Activated CD4-positive, alpha-beta T cell treated with anti-CD3 and anti-CD28 coated beads, Interleukin-2, amount 10 ng/mL, durations not matched to agents 24 days and 14 days (primary cell): ENCODE measurements at regions not wholly inside any gene's neighbourhood (a gene's known extent, or its start where the extent isn't known, plus 50 kb on each side); places are given as distances from the start of the nearest gene placed in this dataset.
"Not testable (repeated sequence)": the region's sequence is repeated elsewhere in the genome, so short reads cannot be mapped to it uniquely, and the experiment has no call there.

ENCODE experiments used
- DNase-seq: peaks from one replicate; pipeline ENCODE4 v3.0.0; 2022
- H3K27ac Mint-ChIP-seq: one replicate; pipeline ENCODE4 v1.8.0; 2022; ENCODE audit warnings: mild to moderate bottlenecking, mixed read lengths
- H3K27me3 Mint-ChIP-seq: one replicate; pipeline ENCODE4 v1.8.0; 2022; ENCODE audit warnings: mixed read lengths
- H3K36me3 Mint-ChIP-seq: one replicate; pipeline ENCODE4 v1.8.0; 2022; ENCODE audit warnings: low read depth, mild to moderate bottlenecking, mixed read lengths
- H3K4me1 Mint-ChIP-seq: one replicate; pipeline ENCODE4 v1.8.0; 2021; ENCODE audit warnings: mixed read lengths
- H3K4me3 Mint-ChIP-seq: one replicate; pipeline ENCODE4 v1.8.0; 2022; ENCODE audit warnings: mild to moderate bottlenecking, moderate library complexity, mixed read lengths
- H3K9me3 Mint-ChIP-seq: one replicate; pipeline ENCODE4 v1.8.0; 2021; ENCODE audit warnings: mixed read lengths
- intact Hi-C: fragments of 100-400 bp; cut with micrococcal nuclease; formaldehyde crosslinking; loops from one replicate; pipeline ENCODE4 v1.15.1; 2023

DNA sequence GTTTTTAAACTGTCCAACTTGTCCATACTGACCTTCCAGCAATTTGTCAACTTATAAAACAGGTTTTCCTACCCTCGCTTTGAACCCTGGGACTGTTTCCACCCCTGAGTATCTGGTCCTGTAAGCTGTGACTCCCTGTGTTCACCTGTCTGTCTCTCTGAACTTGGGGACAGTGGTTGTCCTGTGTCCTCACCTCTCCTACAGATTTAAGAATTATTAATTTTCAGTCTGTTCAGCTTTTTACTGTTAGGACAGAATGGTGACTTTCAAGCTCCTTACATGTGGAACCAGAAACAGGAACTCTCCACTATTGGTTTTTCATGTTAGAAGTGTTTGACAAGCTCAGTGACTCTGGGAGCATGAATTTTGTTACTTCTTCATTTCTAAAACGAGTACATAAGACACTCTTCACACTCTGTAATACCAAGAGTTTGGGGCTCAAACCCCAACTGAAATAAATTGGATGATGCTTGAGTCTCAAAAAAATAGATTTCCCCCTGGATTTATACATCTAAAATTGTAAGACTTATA is 713.9 kb downstream of the COL12A1 start:
- no peak for DNase-seq
- Mint-ChIP-seq H3K9me3 (peaks cover 6% of the 10 kb centered on the region), H3K4me3 (no peak overlapping the region), H3K36me3 (no peaks in the 10 kb centered on the region), H3K27me3 (no peaks in the 10 kb centered on the region), H3K4me1 (no peaks in the 10 kb centered on the region), H3K27ac (no peak overlapping the region)
- intact Hi-C loops = no loop called here

- H3K27me3 Mint-ChIP-seq, DNase-seq, H3K4me3 Mint-ChIP-seq, H3K4me1 Mint-ChIP-seq, intact Hi-C loops, H3K27ac Mint-ChIP-seq, H3K36me3 Mint-ChIP-seq, H3K9me3 Mint-ChIP-seq: not testable (repeated sequence)
Observed at GRCh38 chr6:74488726-74489125, 717.1 kb downstream of the COL12A1 start.

DNA sequence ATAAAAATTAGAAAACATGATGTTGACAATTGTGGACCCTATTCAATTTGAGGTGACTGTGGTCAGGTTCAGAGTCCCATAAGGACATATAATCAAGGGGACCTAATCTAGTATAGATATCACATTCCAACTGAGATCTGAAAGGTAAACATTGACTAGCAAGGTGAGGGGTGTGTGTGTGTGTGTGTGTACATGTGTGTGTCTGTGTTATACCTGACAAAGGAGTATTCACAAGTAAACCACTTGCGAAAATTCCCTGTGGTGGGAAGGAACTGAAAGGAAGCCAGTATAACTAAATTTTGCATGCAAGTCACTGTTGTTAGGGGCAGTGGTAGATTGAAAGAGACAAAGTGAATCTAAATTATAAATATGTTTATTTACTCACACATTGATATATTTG is 723.7 kb downstream of the COL12A1 start:
- intact Hi-C loops = no loop called here
- no peak overlapping the region for H3K4me3 Mint-ChIP-seq

GRCh38 chr6:74480561-74480960 is 725.3 kb downstream of the COL12A1 start:
- Mint-ChIP-seq H3K4me1 (no peaks in the 10 kb centered on the region), H3K9me3 (no peaks in the 10 kb centered on the region), H3K4me3 (no peak overlapping the region), H3K27ac (no peak overlapping the region), H3K27me3 (no peaks in the 10 kb centered on the region), H3K36me3 (no peaks in the 10 kb centered on the region)
- intact Hi-C loops = no loop called here
- DNase-seq = no peak

More for the DNA sequence above, 723.7 kb downstream of the COL12A1 start:
- Mint-ChIP-seq H3K27ac (no peak overlapping the region), H3K27me3 (no peaks in the 10 kb centered on the region), H3K36me3 (no peaks in the 10 kb centered on the region), H3K4me1 (no peaks in the 10 kb centered on the region), H3K9me3 (no peaks in the 10 kb centered on the region)
- no peak for DNase-seq

DNA sequence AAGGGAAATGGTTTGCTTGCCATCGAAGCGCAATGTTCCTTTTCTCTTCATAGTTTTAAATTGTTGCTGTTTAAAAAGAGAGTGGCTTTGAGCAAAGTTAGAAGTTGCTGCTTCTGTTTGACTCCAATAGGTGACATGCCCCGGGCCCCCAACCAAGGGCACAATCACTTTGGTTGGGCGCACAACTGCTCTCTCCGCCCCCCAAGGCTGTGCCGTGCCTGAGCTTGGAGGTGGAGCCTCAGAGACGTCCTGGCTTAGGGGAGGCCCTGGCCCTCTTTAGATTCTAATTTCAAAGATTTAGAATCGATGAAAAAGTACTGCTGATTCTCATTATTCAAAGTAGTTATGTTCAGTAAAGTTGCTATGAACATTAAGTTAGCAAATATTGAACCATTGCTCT is 725.9 kb downstream of the COL12A1 start:
- Mint-ChIP-seq H3K27me3 (no peaks in the 10 kb centered on the region), H3K9me3 (no peaks in the 10 kb centered on the region), H3K4me1 (no peaks in the 10 kb centered on the region), H3K36me3 (no peaks in the 10 kb centered on the region), H3K4me3 (no peak overlapping the region), H3K27ac (no peak overlapping the region)
- no peak for DNase-seq
- intact Hi-C loops = no loop called here

GRCh38 chr6:74479420-74479819 is 726.4 kb downstream of the COL12A1 start:
- no peak for DNase-seq
- Mint-ChIP-seq H3K4me1 (no peaks in the 10 kb centered on the region), H3K27ac (no peak overlapping the region), H3K27me3 (no peaks in the 10 kb centered on the region), H3K36me3 (no peaks in the 10 kb centered on the region), H3K4me3 (no peak overlapping the region), H3K9me3 (no peaks in the 10 kb centered on the region)
- intact Hi-C loops = no loop called here

DNA sequence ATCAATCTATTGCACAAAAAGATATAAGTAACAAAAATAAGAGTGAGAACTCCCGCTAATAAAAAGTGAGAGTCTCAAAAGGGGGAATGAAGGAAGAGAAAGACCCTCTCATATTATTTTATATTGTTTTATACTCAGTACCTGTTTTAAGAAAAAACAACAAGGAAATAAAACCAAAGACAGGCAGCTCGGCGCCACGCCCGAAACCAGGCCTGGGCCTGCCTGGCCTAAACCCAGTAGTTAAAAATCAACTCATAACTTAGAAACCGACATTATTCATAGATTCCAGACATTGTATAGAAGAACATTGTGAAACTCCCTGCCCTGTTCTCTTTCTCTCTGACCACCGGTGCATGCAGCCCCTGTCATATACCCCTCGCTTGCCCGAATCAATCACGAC is 731.8 kb downstream of the COL12A1 start:
- intact Hi-C loops, H3K27ac Mint-ChIP-seq, H3K36me3 Mint-ChIP-seq, DNase-seq, H3K4me1 Mint-ChIP-seq, H3K9me3 Mint-ChIP-seq, H3K4me3 Mint-ChIP-seq, H3K27me3 Mint-ChIP-seq: not testable (repeated sequence)

GRCh38 chr6:74468552-74468951 is 737.3 kb downstream of the COL12A1 start:
- H3K36me3 Mint-ChIP-seq, DNase-seq, H3K4me1 Mint-ChIP-seq, intact Hi-C loops, H3K27ac Mint-ChIP-seq, H3K27me3 Mint-ChIP-seq, H3K4me3 Mint-ChIP-seq: not testable (repeated sequence)
- H3K9me3 Mint-ChIP-seq = peaks cover 13% of the 10 kb centered on the region

DNA sequence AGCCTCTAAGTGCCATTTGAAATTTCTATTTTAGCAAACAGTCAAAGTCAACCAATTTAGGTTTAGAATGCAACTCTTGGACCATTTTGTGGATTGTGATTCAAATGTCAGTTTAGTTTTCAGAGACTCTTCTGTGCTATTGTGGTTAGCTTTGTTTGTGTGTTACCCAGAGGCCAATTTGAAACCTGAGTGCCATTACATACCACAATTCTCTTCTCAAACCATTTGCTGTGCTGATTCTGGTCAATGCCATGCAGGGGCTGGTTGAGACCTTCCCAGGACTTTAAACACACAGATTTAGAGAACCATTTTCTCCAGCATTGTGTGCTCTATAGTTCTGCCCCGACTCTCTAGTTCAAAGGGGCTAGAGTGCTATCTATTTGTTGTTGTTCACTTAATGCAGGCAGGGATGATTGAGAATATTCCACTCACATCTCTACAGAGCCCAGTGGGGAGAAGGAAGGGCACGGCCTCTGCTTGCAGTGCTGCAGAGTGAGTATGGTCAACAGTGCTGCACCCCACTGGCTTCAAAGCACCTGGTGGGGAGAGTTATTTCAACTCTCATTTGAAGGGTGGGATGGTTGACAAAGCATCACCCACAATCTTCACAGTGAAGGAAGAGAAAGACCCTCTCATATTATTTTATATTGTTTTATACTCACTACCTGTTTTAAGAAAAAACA is 738.2 kb downstream of the COL12A1 start:
- Mint-ChIP-seq H3K36me3 (no peaks in the 10 kb centered on the region), H3K27me3 (no peaks in the 10 kb centered on the region), H3K27ac (no peak overlapping the region), H3K4me1 (no peaks in the 10 kb centered on the region), H3K4me3 (no peak overlapping the region), H3K9me3 (peaks cover 13% of the 10 kb centered on the region)
- no peak for DNase-seq
- intact Hi-C loops = no loop called here

DNA sequence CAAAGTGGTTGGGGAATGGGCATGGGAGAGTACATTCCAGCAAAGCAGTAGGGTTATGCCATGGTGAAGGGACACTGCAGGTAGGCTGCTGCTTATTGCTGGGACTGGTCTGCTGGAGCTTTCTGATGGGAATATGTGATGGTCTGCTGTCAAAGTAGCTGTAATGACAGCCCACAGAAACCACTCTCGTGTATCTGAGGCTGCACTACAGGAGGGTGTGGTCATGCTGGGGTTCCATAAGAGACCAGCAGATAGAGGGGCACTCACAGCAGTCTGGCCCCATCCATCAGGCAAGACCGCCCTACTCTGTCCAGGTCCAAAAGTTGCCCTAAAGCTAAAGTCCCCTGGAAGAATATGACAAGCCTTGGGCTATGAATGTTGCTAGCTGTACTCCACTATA is 739.3 kb downstream of the COL12A1 start:
- no peak for DNase-seq
- Mint-ChIP-seq H3K4me1 (no peaks in the 10 kb centered on the region), H3K27me3 (no peaks in the 10 kb centered on the region), H3K36me3 (no peaks in the 10 kb centered on the region), H3K4me3 (no peak overlapping the region), H3K9me3 (peaks cover 13% of the 10 kb centered on the region), H3K27ac (no peak overlapping the region)
- intact Hi-C loops = no loop called here

DNA sequence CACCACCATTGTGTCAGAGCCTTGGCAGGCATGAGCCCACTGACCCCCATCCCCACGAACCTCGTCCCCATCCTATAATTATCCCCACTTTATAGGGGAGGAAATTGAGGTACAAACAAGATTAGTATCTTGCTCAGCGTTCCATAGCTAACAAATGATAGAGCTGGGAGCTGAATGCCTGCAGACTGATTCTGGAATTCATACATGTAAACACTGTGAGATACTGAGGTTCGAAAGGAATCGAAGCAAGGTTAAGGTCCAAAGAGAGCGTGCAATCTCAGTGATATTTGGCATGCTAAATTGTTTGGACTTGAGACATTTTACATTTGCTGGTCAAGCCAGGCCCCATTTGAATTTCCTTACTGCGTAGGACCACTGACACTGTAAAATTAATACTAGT is 746.6 kb downstream of the COL12A1 start:
- H3K27me3 Mint-ChIP-seq = no peaks in the 10 kb centered on the region
- no peak for DNase-seq
- H3K9me3 Mint-ChIP-seq = no peaks in the 10 kb centered on the region
- no peak overlapping the region for H3K4me3 Mint-ChIP-seq
- H3K27ac Mint-ChIP-seq = no peak overlapping the region
- intact Hi-C loops = no loop called here
- H3K36me3 Mint-ChIP-seq = no peaks in the 10 kb centered on the region
- H3K4me1 Mint-ChIP-seq = no peaks in the 10 kb centered on the region

DNA sequence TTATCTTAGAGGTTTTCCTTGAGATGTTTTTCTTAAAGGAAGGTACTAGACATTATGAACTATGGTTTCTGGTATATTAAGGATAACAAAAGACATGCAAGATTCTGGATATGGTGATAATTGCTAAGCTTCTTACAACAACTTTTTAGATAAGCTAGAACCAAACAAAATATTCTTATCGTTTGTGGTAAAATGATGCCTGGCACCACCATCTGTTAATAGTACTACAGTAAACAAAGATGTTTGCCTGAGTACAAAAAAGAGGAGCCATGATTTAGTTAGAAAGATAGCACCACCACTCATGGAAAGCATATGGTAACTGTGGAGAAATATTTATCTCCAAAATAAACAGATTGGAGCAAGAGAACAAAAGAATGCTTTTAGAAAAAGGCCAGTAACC is 747.3 kb downstream of the COL12A1 start:
- Mint-ChIP-seq H3K4me3 (no peak overlapping the region), H3K36me3 (no peaks in the 10 kb centered on the region), H3K27ac (no peak overlapping the region)

DNA sequence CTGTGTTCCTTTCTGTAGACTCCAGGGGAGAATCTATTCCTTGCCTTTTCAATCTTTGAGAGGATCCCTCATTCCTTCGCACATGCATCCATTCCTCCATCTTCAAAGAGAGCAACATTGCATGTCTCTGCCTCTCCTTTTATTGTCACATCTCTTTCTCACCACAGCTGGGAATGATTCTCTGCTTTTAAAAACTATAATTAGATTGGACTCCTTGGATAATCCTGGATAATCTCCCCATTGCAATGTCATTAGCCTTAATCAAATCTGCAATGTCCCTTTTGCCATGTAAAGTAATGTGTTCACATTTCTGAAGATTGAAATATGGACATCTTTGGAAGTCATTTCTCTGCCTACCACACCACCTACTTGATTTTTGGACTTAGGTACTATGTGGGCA is 750.1 kb downstream of the COL12A1 start:
- H3K27ac Mint-ChIP-seq = no peak overlapping the region
- H3K4me1 Mint-ChIP-seq = no peaks in the 10 kb centered on the region
- H3K4me3 Mint-ChIP-seq = no peak overlapping the region
- H3K36me3 Mint-ChIP-seq = no peaks in the 10 kb centered on the region
- intact Hi-C loops = no loop called here
- DNase-seq = no peak
- no peaks in the 10 kb centered on the region for H3K9me3 Mint-ChIP-seq
- H3K27me3 Mint-ChIP-seq = no peaks in the 10 kb centered on the region

More for the DNA sequence above, 747.3 kb downstream of the COL12A1 start:
- DNase-seq = no peak
- no peaks in the 10 kb centered on the region for H3K4me1 Mint-ChIP-seq
- H3K9me3 Mint-ChIP-seq = no peaks in the 10 kb centered on the region
- no peaks in the 10 kb centered on the region for H3K27me3 Mint-ChIP-seq
- intact Hi-C loops = no loop called here

DNA sequence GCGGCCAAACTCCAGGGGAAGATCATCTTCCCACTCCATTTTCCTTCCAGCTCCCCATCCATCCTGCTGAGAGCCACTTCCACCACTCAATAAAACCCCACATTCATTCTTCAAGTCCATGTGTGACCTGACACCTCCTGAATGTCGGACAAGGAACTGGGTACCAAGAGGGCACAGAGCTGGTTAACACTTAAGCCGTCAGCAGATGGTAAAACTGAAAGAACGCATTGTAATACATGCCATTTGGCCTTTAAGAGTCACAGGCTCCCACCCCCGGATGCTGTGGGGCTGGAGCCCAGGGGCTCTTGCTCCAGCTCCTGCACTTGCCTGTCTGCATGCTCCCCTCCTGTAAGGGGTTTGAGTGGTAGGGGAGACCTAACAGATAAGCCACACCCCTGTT is 753.9 kb downstream of the COL12A1 start:
- Mint-ChIP-seq H3K36me3 (no peaks in the 10 kb centered on the region), H3K9me3 (no peaks in the 10 kb centered on the region), H3K4me1 (no peaks in the 10 kb centered on the region), H3K27ac (no peak overlapping the region), H3K27me3 (no peaks in the 10 kb centered on the region), H3K4me3 (no peak overlapping the region)
- intact Hi-C loops = no loop called here
- DNase-seq = no peak

- DNase-seq = no peak
- no peaks in the 10 kb centered on the region for H3K36me3 Mint-ChIP-seq
- H3K4me3 Mint-ChIP-seq = no peak overlapping the region
- H3K4me1 Mint-ChIP-seq = no peaks in the 10 kb centered on the region
- no peaks in the 10 kb centered on the region for H3K9me3 Mint-ChIP-seq
- intact Hi-C loops = no loop called here
- no peaks in the 10 kb centered on the region for H3K27me3 Mint-ChIP-seq
- no peak overlapping the region for H3K27ac Mint-ChIP-seq
Observed at GRCh38 chr6:74448850-74449249, 752.8 kb downstream of the CD109 start.
